Loucy (cell line): ENCODE measurements at regions not wholly inside any gene's neighbourhood (a gene's known extent, or its start where the extent isn't known, plus 50 kb on each side); places are given as distances from the start of the nearest gene placed in this dataset.

Experiments used
- CTCF ChIP-seq: fragments of 200-600 bp; sonication (generic); conservative IDR thresholded peaks from 2 replicates; pipeline ENCODE4 v1.5.1; 2014; ENCODE audit warnings: mild to moderate bottlenecking, antibody characterized with exemption, low read length
- EZH2phosphoT487 ChIP-seq: fragments of 200-600 bp; IDR thresholded peaks from 2 replicates; pipeline ENCODE4 v1.6.1; 2018; ENCODE audit warnings: antibody characterized with exemption, mild to moderate bottlenecking, moderate library complexity, borderline replicate concordance

- TF ChIP-seq CTCF, result no peak
- TF ChIP-seq EZH2phosphoT487, result no peak
Measured at GRCh38 chr17:22496450-22496849, 804.1 kb downstream of the KCNJ18 start.
